ENCODE measurements at regions not wholly inside any gene's neighbourhood (a gene's known extent, or its start where the extent isn't known, plus 50 kb on each side); places are given as distances from the start of the nearest gene placed in this dataset.

DNA sequence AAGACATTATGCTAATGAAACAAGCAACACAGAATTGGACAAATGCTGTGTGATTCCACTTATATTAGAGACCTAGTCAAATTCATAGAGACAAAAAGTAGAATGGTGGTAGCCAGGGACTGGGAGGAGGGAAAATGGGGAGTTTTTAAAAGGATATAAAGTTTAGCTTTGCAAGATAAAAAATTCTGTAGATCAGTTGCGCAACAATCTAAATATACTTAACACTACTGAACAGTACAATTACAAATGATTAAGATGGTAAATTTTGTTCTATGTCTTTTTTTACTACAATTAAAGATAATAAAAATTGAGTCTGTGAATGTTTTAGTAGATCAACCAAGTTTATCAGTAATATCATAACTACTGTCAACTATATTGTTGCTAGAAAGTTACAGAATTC lies 340.1 kb upstream of the PDZRN3 start:
- DNase-seq (ENCODE audit: low read depth): no peak

DNA sequence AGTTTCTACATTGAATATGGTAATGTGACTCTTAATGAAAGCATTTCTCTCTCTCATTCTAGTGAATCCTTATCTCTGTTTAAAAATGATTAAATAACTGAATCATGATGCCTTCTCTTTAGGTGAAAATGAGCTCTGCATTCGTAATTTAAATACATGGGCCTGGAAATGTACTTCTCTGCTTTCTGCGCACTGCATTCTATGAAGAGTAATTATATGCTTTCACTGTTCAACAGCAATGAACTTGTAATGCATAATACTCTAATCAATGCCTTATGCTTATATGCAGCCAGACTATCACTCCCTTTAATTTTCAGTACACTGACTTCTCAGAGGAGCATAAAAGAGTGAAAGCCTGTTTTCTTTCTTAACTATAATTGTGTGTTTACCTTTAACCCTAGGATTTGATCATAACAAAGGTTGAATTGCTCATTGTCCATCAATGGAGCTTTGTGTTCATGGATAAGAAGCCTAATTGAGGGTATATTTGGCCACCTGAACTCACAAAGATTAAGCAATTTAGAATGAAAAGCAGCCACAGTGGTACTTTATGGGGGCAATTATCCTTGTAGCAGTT lies 330.8 kb upstream of the PDZRN3 start:
- no peak for DNase-seq (ENCODE audit: low read depth)

DNA sequence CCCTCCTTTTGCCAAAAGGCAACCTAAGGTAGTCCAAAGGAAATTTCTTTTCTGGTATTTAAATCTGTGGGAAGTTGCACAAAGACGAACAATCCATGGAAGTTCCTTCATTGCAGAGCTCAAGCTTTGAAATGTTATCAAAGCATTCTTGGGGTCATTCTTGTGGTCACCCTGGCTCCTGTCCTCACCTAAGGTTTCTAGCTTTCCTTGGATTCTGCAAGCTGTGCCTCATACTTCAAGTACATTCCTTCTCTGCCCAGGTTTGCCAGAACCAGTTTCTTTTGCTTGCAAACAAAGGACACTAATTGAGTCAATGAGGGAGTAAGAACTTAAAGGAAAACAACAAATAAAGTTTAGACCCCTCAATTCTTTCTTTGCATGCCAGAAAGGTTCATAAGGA lies 329.8 kb upstream of the PDZRN3 start:
- DNase-seq (ENCODE audit: low read depth): no peak

DNA sequence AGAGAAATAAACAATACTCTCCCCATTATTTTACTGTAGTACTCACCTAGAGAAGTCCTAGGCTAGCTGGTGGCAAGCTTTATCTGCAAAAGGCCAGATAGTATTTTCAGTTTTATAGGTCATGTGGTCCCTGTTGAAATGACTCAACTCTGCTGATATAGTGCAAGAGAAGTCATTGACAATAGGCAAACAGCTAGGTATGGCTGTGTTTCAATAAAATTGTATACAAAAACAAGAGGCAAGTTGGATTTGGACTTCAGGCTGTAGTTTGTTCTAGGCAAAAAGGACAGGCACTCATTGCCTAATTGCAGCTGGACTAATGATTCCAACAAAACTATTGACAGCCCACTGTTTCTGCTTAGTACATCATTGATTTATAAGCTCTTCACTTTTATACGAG lies 328.0 kb upstream of the PDZRN3 start:
- DNase-seq (ENCODE audit: low read depth): no peak

DNA sequence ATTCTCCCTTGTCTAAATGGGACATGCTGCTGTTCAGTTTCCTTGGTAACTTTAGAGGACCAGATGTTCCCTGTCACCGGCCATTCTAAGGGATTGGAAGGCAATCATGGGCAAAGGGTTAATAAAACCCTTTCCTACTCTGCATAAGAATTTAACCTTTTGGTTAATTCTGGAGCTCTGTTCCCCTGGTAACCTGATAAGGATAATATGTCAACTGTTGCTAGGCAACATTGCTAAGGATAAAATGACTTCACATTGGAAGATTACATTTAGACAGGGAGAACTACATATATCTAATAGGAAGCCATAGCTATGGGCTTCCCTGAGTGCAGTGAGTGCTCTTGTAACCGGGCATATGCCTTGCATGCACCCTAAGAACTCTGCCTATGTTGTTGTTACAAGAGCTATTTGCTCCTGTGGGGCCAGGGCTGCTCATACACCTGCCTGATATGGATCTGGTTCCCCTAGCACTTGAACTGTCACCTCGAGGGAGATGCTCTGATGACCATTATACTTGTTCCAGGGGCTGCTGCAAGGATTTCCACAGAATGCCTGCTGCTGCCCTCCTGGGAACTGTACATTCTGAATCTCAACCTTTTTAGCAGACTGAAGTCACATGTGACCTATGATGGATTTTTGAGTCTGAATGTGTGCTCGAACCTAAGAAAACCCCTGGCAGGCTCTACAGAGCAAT lies 326.3 kb upstream of the PDZRN3 start:
- no peak for DNase-seq (ENCODE audit: low read depth)

DNA sequence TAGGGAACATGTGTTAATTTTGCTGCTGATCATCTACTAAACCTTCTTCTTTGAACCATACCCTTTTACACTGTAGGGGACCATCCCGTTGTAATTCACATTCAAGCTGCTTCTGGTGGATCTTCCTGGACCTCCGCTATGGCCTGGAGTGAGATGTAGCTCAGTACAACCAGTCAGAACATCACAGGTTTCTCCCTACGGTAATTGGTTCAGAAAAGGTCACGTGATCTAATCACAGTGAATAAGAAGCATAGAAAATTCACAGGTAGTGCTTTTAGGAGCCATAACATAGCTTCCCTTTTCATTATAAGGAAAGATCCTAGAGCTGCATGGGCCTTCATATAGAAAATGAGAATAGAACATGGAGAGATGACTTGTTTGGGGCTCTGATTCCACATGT lies 320.8 kb upstream of the PDZRN3 start:
- no peak for DNase-seq (ENCODE audit: low read depth)

DNA sequence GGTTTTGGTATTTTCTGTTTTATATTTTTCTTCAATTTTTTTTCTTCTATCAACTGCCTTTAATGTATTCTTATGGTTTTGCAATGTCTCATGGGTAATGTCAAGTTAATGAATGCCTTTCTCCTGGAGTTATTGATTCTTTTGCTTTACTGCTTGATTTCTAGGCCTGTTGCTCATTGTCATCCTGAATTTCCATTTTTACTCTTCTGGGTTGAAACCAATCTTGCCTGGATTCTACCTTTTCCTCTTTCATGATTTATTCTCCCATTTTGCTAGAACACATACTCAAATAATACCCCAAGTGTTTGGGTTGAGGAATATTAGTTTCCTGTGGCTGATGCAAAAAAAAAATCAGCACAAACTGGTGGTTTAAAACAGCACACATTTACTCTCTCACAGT lies 315.2 kb upstream of the PDZRN3 start:
- no peak for DNase-seq (ENCODE audit: low read depth)

DNA sequence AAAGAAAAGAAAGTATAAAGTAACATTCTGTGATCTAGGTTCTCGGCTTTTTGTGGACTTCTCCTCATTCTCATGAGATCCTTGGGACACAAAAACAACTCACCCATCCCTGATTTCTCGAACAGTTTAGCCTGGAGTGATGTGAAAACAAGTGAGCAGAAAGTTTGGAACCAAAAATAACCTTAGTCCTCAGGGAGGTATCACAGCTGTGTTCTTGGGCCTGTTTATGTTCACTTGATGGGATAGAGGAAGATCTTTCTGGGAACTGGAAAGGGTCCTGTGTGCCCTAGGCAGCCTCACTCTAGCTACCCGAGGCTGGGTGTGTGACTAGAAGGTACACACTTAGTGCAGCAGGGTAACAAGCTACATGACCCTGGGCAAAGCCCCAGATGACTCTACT lies 308.8 kb upstream of the PDZRN3 start:
- DNase-seq (ENCODE audit: low read depth): peak; percentile 5

DNA sequence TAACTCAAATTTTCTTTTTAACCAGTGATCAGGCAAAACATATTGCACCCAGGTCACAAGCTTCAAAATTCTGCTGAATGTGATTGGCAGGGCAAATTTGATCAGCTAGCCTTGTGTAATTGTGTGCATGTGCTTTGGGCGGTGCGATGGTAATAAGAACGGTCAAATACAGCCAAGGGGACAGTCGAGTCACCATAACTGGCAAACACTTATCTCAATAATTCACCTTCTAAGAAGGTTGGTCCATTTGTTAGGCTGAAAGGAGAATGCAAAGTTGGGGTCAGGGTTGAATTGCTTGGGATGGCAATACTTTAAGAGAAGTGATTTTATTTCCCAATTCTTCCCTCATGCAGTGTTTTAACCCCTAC lies 302.4 kb upstream of the PDZRN3 start:
- no peak for DNase-seq (ENCODE audit: low read depth)

DNA sequence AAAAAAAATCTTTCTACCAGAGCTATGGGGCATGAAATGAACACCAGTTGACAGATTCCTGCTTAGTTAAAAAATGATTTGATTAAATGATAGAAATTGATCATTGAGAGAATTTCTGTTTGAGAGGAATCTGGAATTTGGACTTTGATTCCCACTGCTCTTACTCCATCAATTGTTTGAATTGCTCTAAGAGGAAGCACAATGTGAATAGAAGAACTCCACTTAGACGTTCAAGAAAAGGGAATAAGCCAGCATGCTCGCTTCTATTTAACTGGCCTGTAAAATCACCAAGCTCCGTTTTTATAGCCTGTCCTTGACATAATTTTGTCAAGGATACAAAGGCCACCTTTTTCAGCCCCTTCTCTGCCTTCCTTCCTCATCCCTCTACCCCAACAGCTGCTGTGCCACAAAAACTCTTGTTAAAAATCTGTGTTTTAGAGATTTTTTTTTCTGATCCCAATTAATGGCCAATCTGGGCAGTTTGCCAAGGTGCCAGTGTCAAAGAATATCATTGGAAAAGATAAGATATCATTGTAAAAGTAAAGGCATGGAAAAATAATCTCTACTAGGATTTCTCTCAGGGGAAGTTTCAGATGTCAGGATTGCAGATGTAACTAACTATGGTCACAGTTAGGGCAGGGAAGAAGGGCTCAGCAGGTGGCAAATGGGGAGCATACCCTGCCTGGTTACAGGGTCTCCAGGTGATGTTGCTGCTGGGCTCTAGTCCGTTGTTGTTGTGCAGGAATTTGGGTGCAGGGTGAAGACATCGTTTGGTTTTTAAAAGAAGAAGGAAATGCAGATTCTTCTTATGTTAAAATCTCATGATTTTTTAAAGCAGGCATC lies 301.8 kb upstream of the PDZRN3 start:
- no peak for DNase-seq (ENCODE audit: low read depth)

DNA sequence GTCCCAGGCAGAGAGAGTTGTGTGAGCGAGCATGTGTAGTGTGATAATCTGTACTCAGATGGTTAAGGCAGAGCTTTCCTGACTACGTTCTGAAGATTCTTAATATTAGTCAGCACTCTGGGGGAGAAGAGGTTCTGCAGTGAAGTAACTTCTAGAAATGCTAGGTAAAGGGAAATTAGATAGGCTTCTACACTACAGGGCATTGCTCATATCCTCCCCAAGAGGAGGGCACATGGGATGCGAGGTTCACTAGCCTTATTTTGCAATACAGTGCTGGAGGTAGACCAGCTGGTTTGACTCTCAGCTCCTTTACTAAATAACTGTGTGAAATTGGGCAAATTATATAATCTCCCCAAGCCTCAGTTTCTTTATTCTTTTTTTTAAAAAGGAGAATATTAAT lies 300.3 kb upstream of the PDZRN3 start:
- DNase-seq (ENCODE audit: low read depth): no peak

DNA sequence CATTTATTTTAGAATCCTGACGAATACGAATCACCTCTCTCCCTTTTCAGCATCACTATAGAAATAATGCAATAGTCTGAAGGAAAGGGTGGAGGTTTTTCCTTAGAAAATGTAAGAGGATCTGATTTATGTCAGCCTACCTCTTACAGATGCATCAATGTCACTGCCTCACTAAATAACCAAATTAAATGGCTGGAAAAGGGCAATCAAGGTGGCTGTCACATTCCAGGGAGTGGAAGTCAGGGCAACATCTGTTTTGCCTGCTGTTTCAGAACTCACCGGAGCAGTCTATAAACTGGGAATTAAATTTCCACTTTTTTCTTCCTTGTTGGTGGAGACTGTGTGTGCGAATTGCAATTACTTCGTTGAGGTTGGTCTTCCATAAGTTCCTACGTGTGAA lies 299.3 kb upstream of the PDZRN3 start:
- DNase-seq (ENCODE audit: low read depth): no peak

DNA sequence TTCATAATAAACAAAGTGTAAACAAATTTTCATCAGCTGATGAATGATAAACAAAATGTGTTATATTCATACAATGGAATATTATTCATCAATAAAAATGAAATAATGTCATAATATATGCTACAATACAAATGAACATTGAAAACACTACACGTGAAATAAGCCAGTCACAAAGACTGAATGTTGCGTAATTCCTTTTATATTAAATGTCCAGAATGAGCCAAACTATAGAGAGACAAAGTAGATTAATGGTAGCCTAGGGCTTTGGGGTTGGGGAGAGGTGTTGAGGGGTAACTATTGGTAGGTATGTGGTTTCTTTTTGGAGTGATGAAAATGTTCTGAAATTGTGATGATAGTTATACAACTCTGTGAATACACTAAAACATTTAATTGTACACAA lies 292.9 kb upstream of the PDZRN3 start:
- DNase-seq (ENCODE audit: low read depth): no peak

DNA sequence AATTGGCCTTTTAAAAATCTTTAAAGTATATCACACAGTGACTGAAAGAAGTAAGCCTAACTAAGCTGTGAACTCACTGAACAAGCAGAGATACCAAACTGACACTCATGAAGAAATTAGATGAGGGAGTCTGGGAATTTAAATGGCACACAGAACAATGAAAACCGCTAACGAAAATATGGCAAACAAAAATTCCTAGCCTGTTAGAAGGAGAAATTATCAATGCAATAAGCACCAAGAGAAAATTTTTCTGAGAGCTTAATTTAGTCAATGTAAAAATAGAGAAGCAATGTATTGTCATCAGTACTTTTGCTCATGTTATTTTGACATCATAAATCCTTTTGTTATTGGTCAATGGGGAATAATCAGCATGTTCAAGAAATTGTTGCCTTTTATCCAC lies 291.1 kb upstream of the PDZRN3 start:
- DNase-seq (ENCODE audit: low read depth): no peak

DNA sequence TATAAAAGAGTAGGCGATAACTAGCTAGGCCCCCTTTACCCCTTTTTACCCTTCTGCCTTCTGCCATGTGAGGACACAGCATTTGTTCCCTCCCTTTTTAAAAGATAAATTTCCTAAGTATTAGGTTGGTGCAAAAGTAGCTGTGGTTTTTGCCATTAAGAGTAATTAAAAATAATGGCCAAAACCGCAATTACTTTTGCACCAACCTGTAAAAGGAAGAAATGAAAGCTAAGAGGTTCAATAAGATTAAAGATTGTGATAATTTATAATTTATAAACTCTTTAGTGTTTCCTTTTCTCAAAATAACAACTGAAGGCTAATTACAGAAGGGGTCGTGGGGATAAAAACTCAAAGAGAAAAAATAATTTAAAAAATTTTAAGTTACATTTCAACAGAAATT lies 283.5 kb upstream of the PDZRN3 start:
- no peak for DNase-seq (ENCODE audit: low read depth)

DNA sequence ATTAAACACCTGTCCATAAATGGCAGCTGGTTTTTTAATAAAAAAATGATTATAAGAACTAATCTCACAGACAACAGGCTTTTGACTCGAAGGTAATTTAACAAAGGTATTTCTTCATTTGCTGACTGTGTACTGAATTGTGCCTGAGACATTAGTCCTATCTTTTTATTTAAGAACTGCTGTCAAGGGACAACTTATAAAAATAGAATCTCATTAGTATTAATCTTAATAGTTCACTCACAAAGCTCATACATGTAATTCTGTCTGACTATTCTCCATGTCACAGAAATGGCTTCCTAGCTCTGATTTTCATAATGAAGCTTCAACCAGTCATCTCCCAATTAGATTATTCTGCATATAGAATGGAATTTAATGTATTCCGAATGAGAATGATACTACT lies 276.9 kb upstream of the PDZRN3 start:
- DNase-seq (ENCODE audit: low read depth): no peak

DNA sequence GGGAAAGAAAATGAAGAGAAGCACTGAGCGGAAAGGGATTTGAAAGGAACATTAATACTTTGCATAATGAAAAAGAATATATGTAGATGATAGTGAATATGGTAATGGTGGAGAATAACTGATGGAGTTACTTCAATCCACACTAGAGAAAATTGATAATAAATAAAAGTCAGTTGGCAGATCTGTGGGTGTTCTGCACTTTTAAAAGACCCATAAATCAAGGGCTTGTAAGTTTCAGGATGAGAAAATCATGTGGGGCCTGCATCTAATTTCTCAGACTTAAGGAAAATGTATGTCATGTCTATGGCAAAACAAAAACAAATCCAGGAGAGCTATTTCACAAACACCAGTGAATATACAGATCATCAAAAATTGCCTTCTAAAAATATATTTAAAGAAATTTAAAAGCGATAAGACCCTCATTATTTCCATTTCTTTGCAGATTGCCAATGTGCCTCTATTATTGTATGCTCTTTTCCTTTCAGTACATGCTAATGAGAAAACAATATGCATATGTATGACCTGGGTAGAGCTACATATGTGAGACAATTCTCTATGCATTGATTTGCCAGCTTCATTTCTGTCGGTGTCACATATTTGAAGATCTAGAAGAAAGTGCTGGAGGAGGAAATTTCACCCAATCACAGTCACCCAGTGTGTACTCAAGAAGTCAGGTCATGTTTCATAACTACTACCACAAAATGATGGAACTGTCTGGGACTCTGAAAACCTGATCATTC lies 269.9 kb upstream of the PDZRN3 start:
- DNase-seq (ENCODE audit: low read depth): no peak

DNA sequence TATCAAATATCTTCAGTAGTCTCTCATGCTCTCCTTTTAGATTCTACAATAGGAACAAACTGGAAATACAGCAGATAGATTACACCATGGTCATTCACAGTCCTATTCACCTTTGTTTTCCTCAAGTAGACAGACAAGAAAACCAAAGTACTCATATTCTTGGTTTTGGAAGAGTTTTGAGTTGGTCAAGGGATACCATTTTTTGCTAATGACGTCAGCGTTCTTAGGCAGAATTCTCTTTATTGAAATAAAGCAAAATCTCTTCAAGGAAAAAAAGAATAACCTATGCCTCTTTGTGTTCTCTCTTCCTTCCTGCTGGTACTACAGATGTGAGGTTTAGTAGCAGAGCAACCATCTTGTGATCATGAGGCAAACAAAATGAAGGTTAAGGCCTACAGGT lies 268.3 kb upstream of the PDZRN3 start:
- no peak for DNase-seq (ENCODE audit: low read depth)

DNA sequence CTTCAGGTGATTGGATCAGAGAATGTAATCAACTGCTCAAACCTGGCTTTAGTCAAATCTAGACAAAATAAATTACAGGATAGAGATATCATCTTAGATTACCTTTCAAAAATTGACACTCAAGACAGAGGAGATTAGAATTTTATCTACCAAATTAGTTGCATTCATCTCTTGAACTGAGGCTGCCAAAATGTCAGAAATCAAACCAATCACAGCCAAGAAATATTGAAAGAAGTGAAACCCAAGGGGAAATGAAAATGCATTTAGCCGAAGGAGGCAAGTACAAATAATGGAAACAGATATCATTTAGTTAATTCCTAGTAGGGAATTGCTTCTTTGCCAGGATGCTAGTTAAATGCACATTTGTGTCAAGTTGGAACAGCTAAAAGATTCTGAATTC lies 261.1 kb upstream of the PDZRN3 start:
- no peak for DNase-seq (ENCODE audit: low read depth)

DNA sequence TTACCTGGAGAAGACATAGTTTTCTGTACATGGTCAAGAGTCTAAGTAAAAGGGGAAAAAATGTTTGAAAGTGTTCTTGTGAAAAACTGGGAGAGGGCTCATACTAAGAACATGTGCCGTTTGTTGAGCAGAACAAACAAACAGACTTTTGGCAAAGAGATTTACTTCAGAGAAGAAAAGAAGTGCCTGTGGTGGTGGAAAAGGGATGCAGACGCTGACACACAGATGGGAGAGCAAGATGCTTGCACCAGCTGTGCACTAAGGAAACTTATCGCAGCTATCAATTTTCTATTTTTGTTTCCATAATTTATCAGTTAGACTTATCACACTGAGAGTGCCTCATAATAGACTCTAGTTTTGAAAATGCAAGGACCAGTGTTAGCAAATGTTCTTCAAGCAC lies 259.6 kb upstream of the PDZRN3 start:
- no peak for DNase-seq (ENCODE audit: low read depth)

DNA sequence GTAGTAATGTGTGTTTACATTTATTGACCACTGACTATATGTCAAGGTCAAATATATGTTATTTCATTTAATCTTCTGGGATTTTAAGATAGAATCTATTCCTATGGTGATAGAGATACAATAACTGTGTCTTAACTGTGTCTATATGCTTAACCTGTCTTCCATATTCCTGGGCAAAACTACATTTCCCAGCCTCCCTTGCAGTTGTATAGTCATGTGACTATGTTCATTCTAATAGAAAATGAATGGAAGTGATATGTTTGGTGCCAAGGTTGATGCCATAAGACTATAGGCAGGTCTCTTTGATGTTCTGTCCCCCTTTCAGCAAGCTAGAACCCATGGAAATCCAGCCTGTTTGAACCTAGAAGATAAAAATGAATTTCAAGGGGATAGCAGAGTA lies 258.8 kb upstream of the PDZRN3 start:
- no peak for DNase-seq (ENCODE audit: low read depth)

DNA sequence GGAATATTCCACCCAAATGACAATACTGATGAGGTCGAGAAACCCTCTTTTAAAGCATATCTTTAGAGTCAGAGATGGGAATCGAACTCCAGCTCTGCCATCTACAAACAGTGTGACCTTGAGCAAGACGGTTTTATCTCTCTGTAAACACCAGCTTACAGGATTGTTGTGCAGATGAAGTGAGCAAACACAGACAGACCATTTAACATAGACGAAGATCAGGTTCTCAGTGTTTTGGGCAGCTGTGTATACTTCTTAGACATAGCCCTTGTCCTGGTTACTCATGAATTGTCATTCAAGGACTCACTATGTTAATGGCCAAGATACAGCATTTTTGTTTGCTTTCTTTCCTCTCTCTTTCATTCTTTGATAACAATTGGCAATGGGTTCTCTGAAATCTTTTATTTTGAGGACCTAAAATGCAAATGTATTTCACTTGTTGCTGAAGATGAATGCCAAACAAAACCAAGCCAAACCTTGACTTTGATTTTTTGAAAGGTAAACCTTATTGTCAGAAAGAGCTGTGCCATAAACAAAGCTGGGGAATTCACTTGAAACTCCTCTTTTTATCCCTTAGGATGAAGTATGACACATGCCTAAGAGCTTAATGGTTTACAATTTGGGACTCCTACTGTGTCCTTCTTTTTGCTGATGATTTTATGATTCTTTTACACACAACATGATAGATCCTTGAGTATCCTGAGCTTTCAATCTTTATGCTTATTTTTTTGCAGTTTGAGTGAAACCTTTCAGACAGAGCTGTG lies 250.0 kb upstream of the PDZRN3 start:
- no peak for DNase-seq (ENCODE audit: low read depth)

Measured in forelimb muscle (tissue), 1 donor.